Mesendoderm (in vitro differentiated cells): ENCODE measurements at regions not wholly inside any gene's neighbourhood (a gene's known extent, or its start where the extent isn't known, plus 50 kb on each side); places are given as distances from the start of the nearest gene placed in this dataset.
A peak's percentile ranks its signal among the peaks of the same experiment; 100 is the strongest.

Experiments used
- DNase-seq: peaks from one replicate; pipeline ENCODE4 v3.0.0; 2013
- H2AK5ac ChIP-seq: 2 replicates; pipeline ENCODE4 v1.6.1; 2013; ENCODE audit warnings: low read length, inconsistent platforms
- H2BK120ac ChIP-seq: 2 replicates; pipeline ENCODE4 v1.6.1; 2013; ENCODE audit warnings: low read depth, mild to moderate bottlenecking, low read length, moderate library complexity, mixed read lengths
- H2BK15ac ChIP-seq: replicated peaks from 2 replicates; pipeline ENCODE4 v1.6.1; 2013; ENCODE audit warnings: low read depth, mild to moderate bottlenecking, moderate library complexity
- H2BK5ac ChIP-seq: 2 replicates; pipeline ENCODE4 v1.6.1; 2013; ENCODE audit warnings: low read length, inconsistent platforms
- H3K18ac ChIP-seq: 2 replicates; pipeline ENCODE4 v1.6.1; 2013; ENCODE audit warnings: mild to moderate bottlenecking, low read length, mixed read lengths
- H3K23ac ChIP-seq: one replicate; pipeline ENCODE4 v1.6.1; 2013; ENCODE audit warnings: low read length
- H3K27ac ChIP-seq: 2 replicates; pipeline ENCODE4 v1.5.1; 2013; ENCODE audit warnings: low read depth, mild to moderate bottlenecking, inconsistent platforms, low read length, moderate library complexity
- H3K27me3 ChIP-seq: 2 replicates; pipeline ENCODE4 v1.6.1; 2013; ENCODE audit warnings: low read length, control low read depth, mild to moderate bottlenecking, inconsistent platforms; ENCODE audit not compliant: insufficient read depth, poor library complexity
- H3K36me3 ChIP-seq: 2 replicates; pipeline ENCODE4 v1.6.1; 2013; ENCODE audit warnings: low read length, inconsistent platforms; ENCODE audit not compliant: control insufficient read depth, insufficient read depth
- H3K4ac ChIP-seq: one replicate; pipeline ENCODE4 v1.6.1; 2013; ENCODE audit warnings: low read depth, mild to moderate bottlenecking, low read length, moderate library complexity
- H3K4me1 ChIP-seq: 2 replicates; pipeline ENCODE4 v1.6.1; 2013; ENCODE audit warnings: low read depth, low read length, inconsistent platforms; ENCODE audit not compliant: control insufficient read depth
- H3K4me2 ChIP-seq: 2 replicates; pipeline ENCODE4 v1.6.1; 2013; ENCODE audit warnings: low read length
- H3K4me3 ChIP-seq: 2 replicates; pipeline ENCODE4 v1.5.1; 2013; ENCODE audit warnings: mild to moderate bottlenecking, low read length
- H3K56ac ChIP-seq: one replicate; pipeline ENCODE4 v1.6.1; 2013; ENCODE audit warnings: low read length
- H3K79me1 ChIP-seq: 2 replicates; pipeline ENCODE4 v1.6.1; 2013; ENCODE audit warnings: low read length, inconsistent platforms
- H3K79me2 ChIP-seq: 2 replicates; pipeline ENCODE4 v1.6.1; 2013; ENCODE audit warnings: mild to moderate bottlenecking, low read length; ENCODE audit not compliant: control insufficient read depth, insufficient read depth
- H3K9ac ChIP-seq: 2 replicates; pipeline ENCODE4 v1.6.1; 2013; ENCODE audit warnings: low read length, inconsistent platforms
- H4K5ac ChIP-seq: one replicate; pipeline ENCODE4 v1.6.1; 2013; ENCODE audit warnings: low read length
- H4K8ac ChIP-seq: one replicate; pipeline ENCODE4 v1.6.1; 2013; ENCODE audit warnings: low read depth, mild to moderate bottlenecking, control low read depth, low read length, moderate library complexity
- WGBS: extraction: QIAGEN DNeasy Blood & Tissue Kit; methylation state at CpG from one replicate; pipeline ENCODE4 v1.1.7; 2013; ENCODE audit warnings: low lambda C conversion rate, missing lambda C conversion rate; ENCODE audit not compliant: insufficient coverage; ENCODE audit errors: extremely low coverage; 5-methylcytosine and 5-hydroxymethylcytosine counted together

DNA sequence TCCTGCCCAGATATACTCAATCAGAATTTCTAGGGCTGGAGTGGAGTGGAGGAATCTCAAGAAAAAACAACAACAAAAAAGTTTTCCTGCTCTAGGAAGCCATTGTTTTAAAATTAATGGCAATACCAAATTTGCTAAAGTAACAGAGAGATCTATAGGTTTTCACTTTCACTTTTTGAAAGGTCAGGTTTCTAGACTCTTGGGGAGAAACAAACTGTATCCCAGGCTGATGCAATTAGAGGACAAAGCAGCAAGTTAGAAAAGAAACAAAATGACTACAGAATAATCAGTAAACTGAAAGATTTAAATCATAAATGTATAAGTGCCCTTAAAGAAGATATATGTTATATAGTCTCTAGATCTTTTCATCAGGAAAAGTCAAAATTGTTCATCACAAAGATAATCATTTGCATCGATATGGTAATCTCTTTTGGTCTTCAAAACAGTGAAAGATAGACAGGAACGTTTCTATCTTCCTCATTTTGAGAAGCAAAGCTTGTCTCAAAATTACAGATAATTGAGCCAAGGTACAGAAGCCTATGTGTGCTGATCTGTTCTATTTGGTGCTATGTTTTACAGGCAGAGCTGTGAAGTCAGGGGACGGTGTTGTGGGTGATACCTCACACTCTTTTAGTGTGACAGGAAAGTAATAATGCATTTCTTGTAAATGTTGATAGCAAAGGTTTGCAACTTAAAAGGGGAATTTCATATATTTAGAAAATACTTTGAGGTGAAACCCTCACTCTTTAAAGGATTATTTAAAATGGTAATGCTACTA is 1746.6 kb upstream of the C9orf72 start:
- no peak overlapping the region for H3K18ac ChIP-seq
- H3K4me1 ChIP-seq = no peaks in the 10 kb centered on the region
- H4K8ac ChIP-seq = no peak overlapping the region
- no peak overlapping the region for H2AK5ac ChIP-seq
- H4K5ac ChIP-seq = no peak overlapping the region
- H3K27ac ChIP-seq = no peak overlapping the region
- no peaks in the 10 kb centered on the region for H3K36me3 ChIP-seq
- WGBS = no CpG with 5 or more reads among the region's 3 CpGs
- no peaks in the 10 kb centered on the region for H3K79me2 ChIP-seq
- H3K4me3 ChIP-seq = no peak overlapping the region
- H3K9ac ChIP-seq = no peak overlapping the region
- no peak overlapping the region for H3K23ac ChIP-seq
- no peak overlapping the region for H3K4ac ChIP-seq
- H3K56ac ChIP-seq = no peak overlapping the region
- no peak overlapping the region for H2BK15ac ChIP-seq
- no peaks in the 10 kb centered on the region for H3K79me1 ChIP-seq
- no peaks in the 10 kb centered on the region for H3K27me3 ChIP-seq
- H3K4me2 ChIP-seq = no peak overlapping the region
- DNase-seq = no peak
- no peak overlapping the region for H2BK5ac ChIP-seq
- H2BK120ac ChIP-seq = no peak overlapping the region

DNA sequence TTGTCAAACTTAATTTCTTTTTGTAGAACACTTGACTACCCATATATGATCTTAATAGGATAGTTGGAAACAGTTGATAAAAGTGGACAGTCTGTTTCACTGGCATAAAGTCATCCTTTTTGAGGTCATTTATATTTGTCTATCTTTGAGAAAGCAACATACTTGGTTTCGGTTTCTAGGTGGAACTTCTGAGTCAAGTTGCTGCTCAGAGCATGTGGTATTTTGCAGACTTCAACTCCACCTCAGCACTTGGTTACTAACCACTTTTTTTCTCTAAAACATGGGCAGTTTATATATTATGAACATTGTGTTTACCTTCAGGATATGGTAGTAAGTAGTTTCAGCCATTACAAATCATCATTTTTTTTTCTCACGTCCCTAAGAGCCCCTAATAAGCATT is 1749.0 kb upstream of the C9orf72 start:
- no peak overlapping the region for H3K27ac ChIP-seq
- no peak overlapping the region for H3K4me2 ChIP-seq
- no peaks in the 10 kb centered on the region for H3K79me1 ChIP-seq
- no peak overlapping the region for H3K23ac ChIP-seq
- no peak overlapping the region for H2BK15ac ChIP-seq
- no peaks in the 10 kb centered on the region for H3K27me3 ChIP-seq
- no peaks in the 10 kb centered on the region for H3K79me2 ChIP-seq
- no CpG with 5 or more reads among the region's 2 CpGs for WGBS
- no peak overlapping the region for H4K5ac ChIP-seq
- no peak overlapping the region for H4K8ac ChIP-seq
- H3K9ac ChIP-seq = no peak overlapping the region
- no peak overlapping the region for H3K56ac ChIP-seq
- H3K36me3 ChIP-seq = no peaks in the 10 kb centered on the region
- no peak overlapping the region for H3K4ac ChIP-seq
- H3K4me3 ChIP-seq = no peak overlapping the region
- H3K18ac ChIP-seq = no peak overlapping the region
- no peak overlapping the region for H2BK120ac ChIP-seq
- no peak for DNase-seq
- H2AK5ac ChIP-seq = no peak overlapping the region
- H2BK5ac ChIP-seq = no peak overlapping the region
- H3K4me1 ChIP-seq = no peaks in the 10 kb centered on the region

DNA sequence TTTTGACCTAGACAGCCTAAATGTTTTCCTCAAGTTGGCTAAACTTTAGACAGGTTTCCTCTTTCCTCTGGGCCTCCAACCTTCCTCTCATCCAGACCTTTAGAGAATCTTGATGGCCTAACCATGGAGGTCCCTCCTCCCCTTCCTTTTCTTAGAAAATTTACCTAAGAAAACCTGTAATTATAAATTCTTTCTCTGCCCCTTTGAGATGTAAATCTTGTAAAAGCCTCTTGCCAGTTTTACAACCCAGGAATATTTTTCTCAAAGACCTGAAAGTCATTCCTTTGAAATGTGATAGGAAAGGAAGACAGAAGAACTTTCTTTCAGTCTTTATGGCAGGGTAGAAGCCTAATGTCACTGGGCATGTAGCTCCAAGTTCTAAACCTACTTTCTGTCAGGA is 1752.6 kb upstream of the C9orf72 start:
- H3K36me3 ChIP-seq = no peaks in the 10 kb centered on the region
- no peak overlapping the region for H3K23ac ChIP-seq
- H3K4me3 ChIP-seq = no peak overlapping the region
- no peak overlapping the region for H2BK5ac ChIP-seq
- no peak overlapping the region for H3K56ac ChIP-seq
- H2BK15ac ChIP-seq = no peak overlapping the region
- no peaks in the 10 kb centered on the region for H3K79me2 ChIP-seq
- no peak overlapping the region for H3K4me2 ChIP-seq
- no peaks in the 10 kb centered on the region for H3K27me3 ChIP-seq
- no peak overlapping the region for H3K4ac ChIP-seq
- no peak overlapping the region for H2BK120ac ChIP-seq
- H3K18ac ChIP-seq = no peak overlapping the region
- H4K8ac ChIP-seq = no peak overlapping the region
- H4K5ac ChIP-seq = no peak overlapping the region
- no peaks in the 10 kb centered on the region for H3K4me1 ChIP-seq
- H3K27ac ChIP-seq = no peak overlapping the region
- no peak overlapping the region for H3K9ac ChIP-seq
- no peaks in the 10 kb centered on the region for H3K79me1 ChIP-seq
- DNase-seq = peak; percentile 16
- no peak overlapping the region for H2AK5ac ChIP-seq

DNA sequence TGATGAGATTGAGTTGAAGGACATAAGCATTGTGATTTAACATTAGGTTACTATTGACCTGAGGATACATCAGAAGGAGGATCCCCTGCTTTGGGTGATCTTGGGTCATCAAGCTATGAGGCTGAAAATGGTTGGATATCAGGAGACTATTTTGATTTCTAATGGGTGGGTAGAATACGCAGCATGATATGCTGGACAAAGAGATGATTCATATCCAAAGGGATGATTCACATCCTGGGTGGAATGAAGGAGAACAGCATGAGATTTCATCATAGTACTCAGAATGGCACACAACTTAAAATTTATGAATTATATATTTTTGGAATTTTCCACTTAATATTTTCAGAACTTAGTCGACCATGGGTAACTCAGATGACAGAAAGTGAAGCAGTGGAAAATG is 1759.5 kb upstream of the C9orf72 start:
- no peak overlapping the region for H3K27ac ChIP-seq
- H2AK5ac ChIP-seq = no peak overlapping the region
- DNase-seq = no peak

DNA sequence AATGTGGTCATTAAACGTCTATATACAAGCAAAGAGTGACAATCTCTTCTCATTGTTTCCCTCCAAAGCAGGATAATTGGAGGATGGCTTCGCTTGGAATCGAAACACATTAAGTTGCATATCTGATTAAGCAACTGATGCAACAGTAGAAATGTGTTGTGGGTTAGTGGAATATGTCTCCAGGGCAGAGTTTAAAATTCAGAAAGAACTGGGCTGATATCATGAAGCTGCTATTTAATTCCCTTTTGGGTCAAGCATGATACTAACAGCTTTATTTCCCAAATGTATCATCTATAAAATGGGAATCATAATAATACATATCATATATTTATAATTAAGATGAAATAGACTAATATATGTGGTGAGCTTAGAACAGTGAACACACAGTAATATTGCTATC is 1763.0 kb upstream of the C9orf72 start:
- no peaks in the 10 kb centered on the region for H3K4me1 ChIP-seq
- no peak overlapping the region for H3K9ac ChIP-seq
- no peak for DNase-seq
- H3K4me2 ChIP-seq = no peak overlapping the region
- H3K36me3 ChIP-seq = no peaks in the 10 kb centered on the region
- H2BK120ac ChIP-seq = no peak overlapping the region
- no peak overlapping the region for H3K4ac ChIP-seq
- no peak overlapping the region for H3K4me3 ChIP-seq
- WGBS = no CpG with 5 or more reads among the region's 3 CpGs
- H4K8ac ChIP-seq = no peak overlapping the region
- no peak overlapping the region for H2BK15ac ChIP-seq
- no peak overlapping the region for H2AK5ac ChIP-seq
- H3K79me1 ChIP-seq = no peaks in the 10 kb centered on the region
- no peak overlapping the region for H2BK5ac ChIP-seq
- H3K23ac ChIP-seq = no peak overlapping the region
- H3K27me3 ChIP-seq = no peaks in the 10 kb centered on the region
- H4K5ac ChIP-seq = no peak overlapping the region
- H3K18ac ChIP-seq = no peak overlapping the region
- H3K27ac ChIP-seq = no peak overlapping the region
- no peak overlapping the region for H3K56ac ChIP-seq
- no peaks in the 10 kb centered on the region for H3K79me2 ChIP-seq

More for the DNA sequence above, 1759.5 kb upstream of the C9orf72 start:
- Histone ChIP-seq H3K9ac (no peak overlapping the region), H3K79me1 (no peaks in the 10 kb centered on the region), H2BK5ac (no peak overlapping the region), H2BK120ac (no peak overlapping the region), H3K4me2 (no peak overlapping the region), H3K27me3 (no peaks in the 10 kb centered on the region), H3K36me3 (no peaks in the 10 kb centered on the region), H2BK15ac (no peak overlapping the region), H3K18ac (no peak overlapping the region), H3K23ac (no peak overlapping the region), H3K56ac (no peak overlapping the region), H3K79me2 (no peaks in the 10 kb centered on the region), H3K4ac (no peak overlapping the region), H3K4me1 (no peaks in the 10 kb centered on the region), H3K4me3 (no peak overlapping the region), H4K5ac (no peak overlapping the region), H4K8ac (no peak overlapping the region)
- no CpG with 5 or more reads among the region's 2 CpGs for WGBS

DNA sequence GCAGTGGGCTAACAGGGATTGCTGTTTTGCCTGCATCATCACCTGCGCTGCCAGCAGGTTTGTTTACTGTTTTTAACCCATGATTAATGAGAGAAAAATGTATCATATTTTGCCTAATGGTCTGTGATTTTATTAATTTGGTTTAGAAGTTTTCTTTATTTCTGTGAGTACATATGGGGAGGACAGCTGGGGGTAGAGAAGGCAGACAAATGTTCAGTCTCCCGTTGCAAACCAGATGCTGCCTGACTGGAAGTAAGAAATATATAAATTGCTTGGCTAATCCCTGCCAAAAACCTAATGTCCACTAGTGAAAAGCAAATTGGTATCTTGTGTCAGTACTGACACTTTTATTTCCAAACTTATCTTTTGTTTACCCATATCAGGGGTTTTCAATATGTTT is 1766.1 kb upstream of the C9orf72 start:
- no peaks in the 10 kb centered on the region for H3K27me3 ChIP-seq
- no peak overlapping the region for H3K56ac ChIP-seq
- H3K79me1 ChIP-seq = no peaks in the 10 kb centered on the region
- H3K23ac ChIP-seq = no peak overlapping the region
- no peak overlapping the region for H2BK120ac ChIP-seq
- H4K8ac ChIP-seq = no peak overlapping the region
- H3K27ac ChIP-seq = no peak overlapping the region
- DNase-seq = no peak
- H3K79me2 ChIP-seq = no peaks in the 10 kb centered on the region
- no peak overlapping the region for H3K9ac ChIP-seq
- no CpG with 5 or more reads among the region's 2 CpGs for WGBS
- no peaks in the 10 kb centered on the region for H3K4me1 ChIP-seq
- H3K4me2 ChIP-seq = no peak overlapping the region
- H2BK5ac ChIP-seq = no peak overlapping the region
- no peak overlapping the region for H3K4ac ChIP-seq
- H3K36me3 ChIP-seq = no peaks in the 10 kb centered on the region
- no peak overlapping the region for H3K4me3 ChIP-seq
- H3K18ac ChIP-seq = no peak overlapping the region
- H4K5ac ChIP-seq = no peak overlapping the region
- H2AK5ac ChIP-seq = no peak overlapping the region
- no peak overlapping the region for H2BK15ac ChIP-seq
